ENCODE measurements at regions not wholly inside any gene's neighbourhood (a gene's known extent, or its start where the extent isn't known, plus 50 kb on each side); places are given as distances from the start of the nearest gene placed in this dataset.

DNA sequence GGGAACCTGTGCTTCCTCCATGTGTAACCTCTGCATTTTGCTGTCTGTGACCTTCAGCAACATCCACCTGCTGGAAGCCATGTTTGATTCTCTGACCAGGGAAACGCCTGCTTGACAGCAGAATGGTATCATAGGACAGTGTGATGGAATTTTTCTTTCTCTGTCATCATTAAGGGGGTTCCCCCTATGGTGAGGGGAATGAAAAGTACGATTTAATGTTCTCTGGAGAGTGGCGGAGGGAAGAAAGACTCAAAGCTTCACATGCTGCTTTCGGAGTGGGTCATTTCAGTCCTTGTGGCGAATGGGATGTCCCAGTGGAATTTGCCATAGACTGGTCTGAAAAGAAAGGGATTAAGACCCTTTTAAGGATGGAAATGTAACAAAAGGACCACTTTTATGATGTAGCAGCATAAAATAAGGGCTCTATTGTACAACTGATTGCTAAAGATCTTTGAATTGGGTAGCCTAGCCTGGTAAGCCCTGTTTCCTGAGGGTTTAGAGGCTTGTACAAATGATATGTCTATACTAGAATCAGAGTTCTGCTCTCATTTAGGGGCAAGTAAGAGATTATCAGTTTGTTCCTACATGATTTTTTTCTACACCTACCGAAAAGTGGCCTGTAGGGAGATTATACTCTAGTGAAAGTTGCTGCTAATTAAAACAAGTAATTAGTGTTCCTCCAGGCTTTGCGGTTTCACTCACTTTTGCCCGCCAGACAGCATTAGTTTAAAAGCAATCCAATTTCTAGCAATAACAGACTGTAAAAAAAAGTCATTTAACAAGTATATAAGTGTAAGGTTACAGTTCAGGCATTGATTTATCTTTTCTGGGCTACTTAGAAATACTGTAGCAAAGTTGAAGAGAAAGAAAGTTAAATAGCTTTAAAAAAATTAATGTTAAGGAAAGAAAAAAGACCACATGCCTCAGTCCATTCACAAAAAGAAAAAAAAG, 904.5 kb downstream of the NR2F1-AS1 start:
- TF ChIP-seq CTCF (IDR thresholded peaks at IDR 0.05) = no peak
- no peak for TF ChIP-seq POLR2A (IDR thresholded peaks at IDR 0.05)

Measured in heart left ventricle (tissue), 13 donors.